DMS153 treated with DMSO at 0.1 percent for 48 hours (cell line): ENCODE measurements at regions not wholly inside any gene's neighbourhood (a gene's known extent, or its start where the extent isn't known, plus 50 kb on each side); places are given as distances from the start of the nearest gene placed in this dataset.
"Not testable (repeated sequence)": the region's sequence is repeated elsewhere in the genome, so short reads cannot be mapped to it uniquely, and the experiment has no call there.

Source experiments
- DNase-seq: peaks from one replicate; lab custom pipeline; 2025; ENCODE audit not compliant: unreplicated experiment; lab: John Stamatoyannopoulos, UW

- DNase-seq, result no peak
These were observed 90.6 kb upstream of the CIBAR2 start for GRCh38 chr16:85202631-85203461.

- DNase-seq, result no peak
These were observed 91.2 kb upstream of the CIBAR2 start for GRCh38 chr16:85203462-85203813.

- DNase-seq, result no peak
These were observed 92.2 kb upstream of the CIBAR2 start for GRCh38 chr16:85204242-85205010.

GRCh38 chr16:85205257-85205656 lies 93.0 kb upstream of the CIBAR2 start:
- not testable (repeated sequence) for DNase-seq

- DNase-seq, result peak; percentile 5
These were observed 93.6 kb upstream of the CIBAR2 start for GRCh38 chr16:85205747-85206471.

GRCh38 chr16:85206472-85207356 lies 94.4 kb upstream of the CIBAR2 start:
- no peak for DNase-seq

- DNase-seq, result no peak
These were observed 95.2 kb upstream of the CIBAR2 start for GRCh38 chr16:85207357-85207921.

- DNase-seq, result no peak
These were observed 95.9 kb upstream of the CIBAR2 start for GRCh38 chr16:85208181-85208580.

- no peak for DNase-seq
These were observed 96.6 kb upstream of the CIBAR2 start for GRCh38 chr16:85208643-85209520.

GRCh38 chr16:85209526-85210121 lies 97.4 kb upstream of the CIBAR2 start:
- no peak for DNase-seq

GRCh38 chr16:85210423-85211169 lies 98.3 kb upstream of the CIBAR2 start:
- no peak for DNase-seq

- no peak for DNase-seq
These were observed 99.1 kb upstream of the CIBAR2 start for GRCh38 chr16:85211271-85211801.

GRCh38 chr16:85213926-85214675 lies 101.8 kb upstream of the CIBAR2 start:
- no peak for DNase-seq

- no peak for DNase-seq
These were observed 103.3 kb upstream of the CIBAR2 start for GRCh38 chr16:85215478-85216118.

GRCh38 chr16:85216522-85217375 lies 104.5 kb upstream of the CIBAR2 start:
- DNase-seq, result no peak
